SK-N-SH treated with all-trans-retinoic acid at 6 μM for 48 hours (cell line): ENCODE measurements at regions not wholly inside any gene's neighbourhood (a gene's known extent, or its start where the extent isn't known, plus 50 kb on each side); places are given as distances from the start of the nearest gene placed in this dataset.

Experiments
- ATAC-seq: fragments of 200-7000 bp; cut with Tn5 transposase; 3 replicates; pipeline ENCODE4 v1.9.1; 2020; ENCODE audit warnings: mild to moderate bottlenecking, moderate library complexity
- BACH2 ChIP-seq: fragments of 250-450 bp; sonication (Bioruptor Pico); IDR thresholded peaks from 2 replicates; pipeline ENCODE4 v1.9.0; 2021; ENCODE audit warnings: mild to moderate bottlenecking, borderline replicate concordance
- CSDC2 ChIP-seq: fragments of 250-450 bp; sonication (Bioruptor Pico); IDR thresholded peaks from 2 replicates; pipeline ENCODE4 v1.5.0; 2020; ENCODE audit warnings: mild to moderate bottlenecking, moderate library complexity
- ESRRG ChIP-seq: fragments of 250-450 bp; sonication (Bioruptor Pico); IDR thresholded peaks from 2 replicates; pipeline ENCODE4 v1.6.1; 2021; ENCODE audit warnings: mild to moderate bottlenecking
- GLIS3 ChIP-seq: fragments of 250-450 bp; sonication (Bioruptor Pico); IDR thresholded peaks from 2 replicates; pipeline ENCODE4 v1.5.0; 2020; ENCODE audit warnings: mild to moderate bottlenecking, moderate library complexity
- ISL1 ChIP-seq: fragments of 250-450 bp; sonication (Bioruptor Pico); IDR thresholded peaks from 2 replicates; pipeline ENCODE4 v2.1.2; 2022; ENCODE audit warnings: mild to moderate bottlenecking, moderate library complexity
- OSR1 ChIP-seq: fragments of 250-450 bp; sonication (Bioruptor Pico); IDR thresholded peaks from 2 replicates; pipeline ENCODE4 v1.8.0; 2022; ENCODE audit warnings: moderate library complexity, mild to moderate bottlenecking, inconsistent platforms
- POU6F1 ChIP-seq: fragments of 250-450 bp; sonication (Bioruptor Pico); IDR thresholded peaks from 2 replicates; pipeline ENCODE4 v1.8.0; 2021; ENCODE audit warnings: low read depth, mild to moderate bottlenecking, moderate library complexity, borderline replicate concordance
- PPARA ChIP-seq: fragments of 250-450 bp; sonication (Bioruptor Pico); IDR thresholded peaks from 2 replicates; pipeline ENCODE4 v1.5.0; 2020; ENCODE audit warnings: mild to moderate bottlenecking, borderline replicate concordance
- SNAI2 ChIP-seq: fragments of 250-450 bp; sonication (Bioruptor Pico); IDR thresholded peaks from 2 replicates; pipeline ENCODE4 v1.5.0; 2020; ENCODE audit warnings: mild to moderate bottlenecking, moderate library complexity
- TOX ChIP-seq: fragments of 250-450 bp; sonication (Bioruptor Pico); IDR thresholded peaks from 2 replicates; pipeline ENCODE4 v1.8.0; 2021; ENCODE audit warnings: mild to moderate bottlenecking, moderate library complexity, borderline replicate concordance
- ZC3H10 ChIP-seq: fragments of 250-450 bp; sonication (Bioruptor Pico); IDR thresholded peaks from 2 replicates; pipeline ENCODE4 v1.5.1; 2021; ENCODE audit warnings: mild to moderate bottlenecking, moderate library complexity
- ZFP3 ChIP-seq: fragments of 250-450 bp; sonication (Bioruptor Pico); IDR thresholded peaks from 2 replicates; pipeline ENCODE4 v1.5.0; 2020; ENCODE audit warnings: mild to moderate bottlenecking, moderate library complexity
- ZFP30 ChIP-seq: fragments of 450-650 bp; formaldehyde crosslinking; IDR thresholded peaks from 2 replicates; pipeline ENCODE4 v1.5.0; 2022; ENCODE audit warnings: mild to moderate bottlenecking, moderate library complexity
- ZNF565 ChIP-seq: fragments of 450-650 bp; formaldehyde crosslinking; conservative IDR thresholded peaks from 2 replicates; pipeline ENCODE4 v1.5.0; 2020; ENCODE audit warnings: low read depth, mild to moderate bottlenecking, moderate library complexity
- ZNF70 ChIP-seq: fragments of 450-650 bp; formaldehyde crosslinking; IDR thresholded peaks from 2 replicates; pipeline ENCODE4 v1.5.0; 2020; ENCODE audit warnings: mild to moderate bottlenecking, moderate library complexity
- ZNF8 ChIP-seq: fragments of 450-650 bp; formaldehyde crosslinking; IDR thresholded peaks from 2 replicates; pipeline ENCODE4 v1.5.0; 2020; ENCODE audit warnings: mild to moderate bottlenecking, moderate library complexity
- TF ChIP-seq, protein P1 (sequence below): fragments of 250-450 bp; sonication (Bioruptor Pico); IDR thresholded peaks from 2 replicates; pipeline ENCODE4 v1.5.0; 2020; ENCODE audit warnings: mild to moderate bottlenecking, moderate library complexity
- TF ChIP-seq, protein P2 (sequence below): fragments of 250-450 bp; sonication (Bioruptor Pico); IDR thresholded peaks from 2 replicates; pipeline ENCODE4 v1.5.1; 2020; ENCODE audit warnings: low read depth, mild to moderate bottlenecking, moderate library complexity
- TF ChIP-seq, protein P3 (sequence below): fragments of 250-450 bp; sonication (Bioruptor Pico); IDR thresholded peaks from 2 replicates; pipeline ENCODE4 v1.5.1; 2021; ENCODE audit warnings: mild to moderate bottlenecking, moderate library complexity

DNA sequence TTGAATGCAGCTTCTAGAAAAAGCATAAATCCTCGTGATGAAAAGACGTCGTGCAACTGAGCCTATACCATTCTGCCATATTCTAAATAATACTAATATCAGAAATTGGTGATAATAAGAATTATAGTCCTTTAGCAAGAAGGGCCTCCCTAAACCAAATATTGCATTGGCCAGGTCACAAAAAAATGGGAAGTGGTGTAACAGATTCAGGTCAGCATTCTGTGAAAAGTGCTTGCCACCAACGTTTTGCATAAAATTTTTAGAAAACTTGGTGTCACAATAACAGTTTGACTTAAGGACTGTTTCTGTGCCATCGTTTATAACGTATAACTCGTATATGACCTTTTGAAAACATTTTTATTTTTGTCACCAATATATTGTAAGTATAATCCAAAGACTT is 603.6 kb downstream of the CPS1 start:
- no peak for ATAC-seq
- TF ChIP-seq ZFP3 (CRISPR knock-in tag) (no peak), ISL1 (no peak), BACH2 (CRISPR knock-in tag) (no peak), ESRRG (CRISPR knock-in tag) (no peak), PPARA (CRISPR knock-in tag) (no peak), SNAI2 (no peak), ZFP30 (no peak), POU6F1 (CRISPR knock-in tag) (no peak), ZNF565 (CRISPR knock-in tag) (no peak), ZC3H10 (no peak)
- TF ChIP-seq, protein P1, sequence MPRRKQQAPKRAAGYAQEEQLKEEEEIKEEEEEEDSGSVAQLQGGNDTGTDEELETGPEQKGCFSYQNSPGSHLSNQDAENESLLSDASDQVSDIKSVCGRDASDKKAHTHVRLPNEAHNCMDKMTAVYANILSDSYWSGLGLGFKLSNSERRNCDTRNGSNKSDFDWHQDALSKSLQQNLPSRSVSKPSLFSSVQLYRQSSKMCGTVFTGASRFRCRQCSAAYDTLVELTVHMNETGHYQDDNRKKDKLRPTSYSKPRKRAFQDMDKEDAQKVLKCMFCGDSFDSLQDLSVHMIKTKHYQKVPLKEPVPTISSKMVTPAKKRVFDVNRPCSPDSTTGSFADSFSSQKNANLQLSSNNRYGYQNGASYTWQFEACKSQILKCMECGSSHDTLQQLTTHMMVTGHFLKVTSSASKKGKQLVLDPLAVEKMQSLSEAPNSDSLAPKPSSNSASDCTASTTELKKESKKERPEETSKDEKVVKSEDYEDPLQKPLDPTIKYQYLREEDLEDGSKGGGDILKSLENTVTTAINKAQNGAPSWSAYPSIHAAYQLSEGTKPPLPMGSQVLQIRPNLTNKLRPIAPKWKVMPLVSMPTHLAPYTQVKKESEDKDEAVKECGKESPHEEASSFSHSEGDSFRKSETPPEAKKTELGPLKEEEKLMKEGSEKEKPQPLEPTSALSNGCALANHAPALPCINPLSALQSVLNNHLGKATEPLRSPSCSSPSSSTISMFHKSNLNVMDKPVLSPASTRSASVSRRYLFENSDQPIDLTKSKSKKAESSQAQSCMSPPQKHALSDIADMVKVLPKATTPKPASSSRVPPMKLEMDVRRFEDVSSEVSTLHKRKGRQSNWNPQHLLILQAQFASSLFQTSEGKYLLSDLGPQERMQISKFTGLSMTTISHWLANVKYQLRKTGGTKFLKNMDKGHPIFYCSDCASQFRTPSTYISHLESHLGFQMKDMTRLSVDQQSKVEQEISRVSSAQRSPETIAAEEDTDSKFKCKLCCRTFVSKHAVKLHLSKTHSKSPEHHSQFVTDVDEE (CRISPR knock-in tag): no peak

GRCh38 chr2:211161236-211161635 is 604.8 kb downstream of the CPS1 start:
- ATAC-seq: no peak
- no peak for TF ChIP-seq TOX (CRISPR knock-in tag)
- no peak for TF ChIP-seq SNAI2
- no peak for TF ChIP-seq ZNF70 (CRISPR knock-in tag)
- no peak for TF ChIP-seq ZFP30
- no peak for TF ChIP-seq ZNF8
- TF ChIP-seq, protein P2, sequence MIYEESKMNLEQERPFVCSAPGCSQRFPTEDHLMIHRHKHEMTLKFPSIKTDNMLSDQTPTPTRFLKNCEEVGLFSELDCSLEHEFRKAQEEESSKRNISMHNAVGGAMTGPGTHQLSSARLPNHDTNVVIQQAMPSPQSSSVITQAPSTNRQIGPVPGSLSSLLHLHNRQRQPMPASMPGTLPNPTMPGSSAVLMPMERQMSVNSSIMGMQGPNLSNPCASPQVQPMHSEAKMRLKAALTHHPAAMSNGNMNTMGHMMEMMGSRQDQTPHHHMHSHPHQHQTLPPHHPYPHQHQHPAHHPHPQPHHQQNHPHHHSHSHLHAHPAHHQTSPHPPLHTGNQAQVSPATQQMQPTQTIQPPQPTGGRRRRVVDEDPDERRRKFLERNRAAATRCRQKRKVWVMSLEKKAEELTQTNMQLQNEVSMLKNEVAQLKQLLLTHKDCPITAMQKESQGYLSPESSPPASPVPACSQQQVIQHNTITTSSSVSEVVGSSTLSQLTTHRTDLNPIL: no peak
- no peak for TF ChIP-seq ZNF565 (CRISPR knock-in tag)
- TF ChIP-seq, protein P3, sequence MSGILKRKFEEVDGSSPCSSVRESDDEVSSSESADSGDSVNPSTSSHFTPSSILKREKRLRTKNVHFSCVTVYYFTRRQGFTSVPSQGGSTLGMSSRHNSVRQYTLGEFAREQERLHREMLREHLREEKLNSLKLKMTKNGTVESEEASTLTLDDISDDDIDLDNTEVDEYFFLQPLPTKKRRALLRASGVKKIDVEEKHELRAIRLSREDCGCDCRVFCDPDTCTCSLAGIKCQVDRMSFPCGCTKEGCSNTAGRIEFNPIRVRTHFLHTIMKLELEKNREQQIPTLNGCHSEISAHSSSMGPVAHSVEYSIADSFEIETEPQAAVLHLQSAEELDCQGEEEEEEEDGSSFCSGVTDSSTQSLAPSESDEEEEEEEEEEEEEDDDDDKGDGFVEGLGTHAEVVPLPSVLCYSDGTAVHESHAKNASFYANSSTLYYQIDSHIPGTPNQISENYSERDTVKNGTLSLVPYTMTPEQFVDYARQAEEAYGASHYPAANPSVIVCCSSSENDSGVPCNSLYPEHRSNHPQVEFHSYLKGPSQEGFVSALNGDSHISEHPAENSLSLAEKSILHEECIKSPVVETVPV (CRISPR knock-in tag): no peak
- TF ChIP-seq ISL1: no peak
- TF ChIP-seq, protein P1 (CRISPR knock-in tag): no peak
- TF ChIP-seq POU6F1 (CRISPR knock-in tag): no peak

- ATAC-seq: no peak
- TF ChIP-seq ZFP3 (CRISPR knock-in tag) (no peak), GLIS3 (CRISPR knock-in tag) (no peak), SNAI2 (no peak), ZC3H10 (no peak), ISL1 (no peak), ZNF8 (no peak), TOX (CRISPR knock-in tag) (no peak), CSDC2 (CRISPR knock-in tag) (no peak), POU6F1 (CRISPR knock-in tag) (no peak), ESRRG (CRISPR knock-in tag) (no peak), OSR1 (no peak), BACH2 (CRISPR knock-in tag) (no peak)
- TF ChIP-seq, protein P1 (CRISPR knock-in tag): no peak
These were observed 606.5 kb downstream of the CPS1 start for GRCh38 chr2:211162911-211163310.
